ENCODE measurements at regions not wholly inside any gene's neighbourhood (a gene's known extent, or its start where the extent isn't known, plus 50 kb on each side); places are given as distances from the start of the nearest gene placed in this dataset.

DNA sequence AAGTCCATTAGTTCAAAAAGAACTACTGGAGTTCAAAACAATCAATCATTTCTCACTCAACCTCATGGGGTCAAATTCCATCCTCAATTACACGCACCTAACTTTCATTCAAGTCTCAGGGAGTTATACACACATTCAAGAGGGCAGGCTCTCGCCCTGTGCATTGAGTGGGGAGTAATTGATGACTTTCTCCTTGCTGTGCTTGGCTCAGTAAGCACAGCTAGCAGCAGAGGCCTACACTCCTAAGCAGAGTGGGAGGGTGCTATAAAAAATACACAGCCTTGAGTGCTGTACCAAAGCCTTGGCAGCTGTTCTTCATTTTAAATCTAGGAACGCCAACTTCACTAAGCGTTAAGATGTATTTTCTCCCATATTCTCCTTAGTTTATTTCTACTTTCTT is 958.3 kb upstream of the ADGRL3 start:
- H3K27me3 Mint-ChIP-seq (ENCODE audit: unreplicated experiment) = no peaks in the 10 kb centered on the region
- DNase-seq = no peak
- TF ChIP-seq, protein P1, sequence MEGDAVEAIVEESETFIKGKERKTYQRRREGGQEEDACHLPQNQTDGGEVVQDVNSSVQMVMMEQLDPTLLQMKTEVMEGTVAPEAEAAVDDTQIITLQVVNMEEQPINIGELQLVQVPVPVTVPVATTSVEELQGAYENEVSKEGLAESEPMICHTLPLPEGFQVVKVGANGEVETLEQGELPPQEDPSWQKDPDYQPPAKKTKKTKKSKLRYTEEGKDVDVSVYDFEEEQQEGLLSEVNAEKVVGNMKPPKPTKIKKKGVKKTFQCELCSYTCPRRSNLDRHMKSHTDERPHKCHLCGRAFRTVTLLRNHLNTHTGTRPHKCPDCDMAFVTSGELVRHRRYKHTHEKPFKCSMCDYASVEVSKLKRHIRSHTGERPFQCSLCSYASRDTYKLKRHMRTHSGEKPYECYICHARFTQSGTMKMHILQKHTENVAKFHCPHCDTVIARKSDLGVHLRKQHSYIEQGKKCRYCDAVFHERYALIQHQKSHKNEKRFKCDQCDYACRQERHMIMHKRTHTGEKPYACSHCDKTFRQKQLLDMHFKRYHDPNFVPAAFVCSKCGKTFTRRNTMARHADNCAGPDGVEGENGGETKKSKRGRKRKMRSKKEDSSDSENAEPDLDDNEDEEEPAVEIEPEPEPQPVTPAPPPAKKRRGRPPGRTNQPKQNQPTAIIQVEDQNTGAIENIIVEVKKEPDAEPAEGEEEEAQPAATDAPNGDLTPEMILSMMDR (IDR thresholded peaks at IDR 0.05; ENCODE audit: partially characterized antibody, unreplicated experiment) = no peak
- no peak overlapping the region for H3K4me3 Mint-ChIP-seq (ENCODE audit: unreplicated experiment)
- H3K9me3 Mint-ChIP-seq (ENCODE audit: unreplicated experiment) = no peaks in the 10 kb centered on the region
- H3K27ac Mint-ChIP-seq (ENCODE audit: unreplicated experiment) = no peak overlapping the region
- peaks cover 2% of the 10 kb centered on the region for H3K4me1 Mint-ChIP-seq (ENCODE audit: low read depth, unreplicated experiment)
- no peaks in the 10 kb centered on the region for H3K36me3 Mint-ChIP-seq (ENCODE audit: unreplicated experiment)

DNA sequence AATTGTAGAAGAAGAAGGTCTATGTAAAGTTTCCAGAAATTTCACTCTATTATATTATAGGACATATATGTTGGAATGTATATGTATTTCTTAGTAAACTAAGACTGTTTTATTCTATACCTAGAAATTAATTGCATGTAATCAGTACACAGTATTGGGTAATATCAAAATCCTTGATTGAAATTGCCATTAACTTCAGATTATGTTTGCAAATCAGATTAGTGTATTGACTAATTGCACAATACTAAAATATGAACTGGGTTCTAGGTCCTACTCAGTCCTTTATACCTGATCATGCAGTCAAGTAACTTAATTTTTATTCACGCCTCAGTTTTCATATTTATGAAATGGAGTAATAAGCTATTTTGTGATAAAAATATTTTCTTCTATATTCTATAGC is 950.3 kb upstream of the ADGRL3 start:
- no peaks in the 10 kb centered on the region for H3K9me3 Mint-ChIP-seq (ENCODE audit: unreplicated experiment)
- peaks cover 2% of the 10 kb centered on the region for H3K4me1 Mint-ChIP-seq (ENCODE audit: low read depth, unreplicated experiment)
- no peaks in the 10 kb centered on the region for H3K27me3 Mint-ChIP-seq (ENCODE audit: unreplicated experiment)
- TF ChIP-seq, protein P1 (IDR thresholded peaks at IDR 0.05; ENCODE audit: partially characterized antibody, unreplicated experiment) = no peak
- H3K4me3 Mint-ChIP-seq (ENCODE audit: unreplicated experiment) = no peak overlapping the region
- DNase-seq = no peak
- H3K36me3 Mint-ChIP-seq (ENCODE audit: unreplicated experiment) = no peaks in the 10 kb centered on the region
- no peak overlapping the region for H3K27ac Mint-ChIP-seq (ENCODE audit: unreplicated experiment)

DNA sequence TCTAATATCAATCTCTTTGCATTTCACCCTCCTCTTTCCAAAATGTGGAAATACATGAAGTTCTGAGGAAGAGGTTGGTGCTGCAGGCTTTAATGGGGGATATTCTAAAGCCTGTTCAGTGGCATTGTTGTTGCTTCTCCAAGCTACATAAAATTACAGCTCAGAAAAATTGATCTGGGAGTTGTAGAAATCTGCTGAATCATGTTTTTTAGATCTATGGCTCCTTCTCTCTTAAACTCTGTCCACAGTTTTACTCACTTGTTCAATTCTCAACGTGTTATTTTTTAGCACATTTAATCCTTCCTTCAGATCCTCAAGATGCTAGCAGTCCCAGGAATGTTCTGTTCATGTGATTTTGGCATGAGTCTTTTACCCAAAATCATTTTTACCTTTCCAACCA is 949.5 kb upstream of the ADGRL3 start:
- H3K4me3 Mint-ChIP-seq (ENCODE audit: unreplicated experiment) = no peak overlapping the region
- TF ChIP-seq, protein P1 (IDR thresholded peaks at IDR 0.05; ENCODE audit: partially characterized antibody, unreplicated experiment) = no peak
- H3K27ac Mint-ChIP-seq (ENCODE audit: unreplicated experiment) = no peak overlapping the region
- H3K36me3 Mint-ChIP-seq (ENCODE audit: unreplicated experiment) = no peaks in the 10 kb centered on the region
- no peaks in the 10 kb centered on the region for H3K27me3 Mint-ChIP-seq (ENCODE audit: unreplicated experiment)
- H3K4me1 Mint-ChIP-seq (ENCODE audit: low read depth, unreplicated experiment) = no peaks in the 10 kb centered on the region
- H3K9me3 Mint-ChIP-seq (ENCODE audit: unreplicated experiment) = no peaks in the 10 kb centered on the region
- no peak for DNase-seq

DNA sequence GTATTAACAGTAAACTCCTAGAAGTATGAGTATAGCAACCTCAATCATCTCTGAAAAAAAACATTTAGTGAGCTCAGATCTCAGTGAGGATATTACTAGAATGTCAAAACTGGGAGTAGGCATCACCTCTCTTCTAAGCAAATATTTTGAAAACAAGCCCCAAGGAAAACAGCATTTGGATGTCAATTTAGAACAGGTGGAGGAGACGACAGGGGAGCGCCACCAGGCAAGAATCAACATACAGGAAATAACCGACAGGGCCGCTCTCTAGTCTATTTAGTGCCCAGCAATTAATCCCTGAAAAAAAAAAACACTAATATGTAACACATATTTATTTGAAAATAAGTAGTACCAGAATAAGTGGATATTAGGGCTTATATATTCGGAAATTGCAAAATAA is 940.3 kb upstream of the ADGRL3 start:
- H3K4me1 Mint-ChIP-seq (ENCODE audit: low read depth, unreplicated experiment) = no peaks in the 10 kb centered on the region
- TF ChIP-seq, protein P1 (IDR thresholded peaks at IDR 0.05; ENCODE audit: partially characterized antibody, unreplicated experiment) = no peak
- H3K27me3 Mint-ChIP-seq (ENCODE audit: unreplicated experiment) = no peaks in the 10 kb centered on the region
- DNase-seq = no peak
- no peaks in the 10 kb centered on the region for H3K36me3 Mint-ChIP-seq (ENCODE audit: unreplicated experiment)
- H3K27ac Mint-ChIP-seq (ENCODE audit: unreplicated experiment) = no peak overlapping the region
- no peak overlapping the region for H3K4me3 Mint-ChIP-seq (ENCODE audit: unreplicated experiment)
- H3K9me3 Mint-ChIP-seq (ENCODE audit: unreplicated experiment) = no peaks in the 10 kb centered on the region

DNA sequence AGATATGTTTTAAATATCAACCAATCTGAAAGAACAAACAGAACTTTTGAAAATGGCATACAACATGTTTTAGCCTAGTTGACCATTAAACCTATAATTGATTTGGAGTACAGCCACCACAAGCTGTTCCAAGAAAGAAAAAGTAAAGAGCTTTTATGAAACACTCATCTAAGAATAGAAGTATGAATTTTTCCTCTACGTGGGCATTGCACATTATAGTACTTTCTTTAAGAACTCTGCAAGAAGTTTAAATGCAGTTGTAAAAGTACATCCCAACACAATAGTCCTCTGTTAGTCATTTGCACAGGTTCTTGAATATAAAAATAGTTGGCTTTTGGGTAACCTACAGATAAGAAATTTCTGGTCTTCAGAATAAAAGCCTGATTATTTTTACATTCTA is 933.6 kb upstream of the ADGRL3 start:
- Mint-ChIP-seq H3K4me3 (ENCODE audit: unreplicated experiment) (no peak overlapping the region), H3K4me1 (ENCODE audit: low read depth, unreplicated experiment) (no peaks in the 10 kb centered on the region), H3K36me3 (ENCODE audit: unreplicated experiment) (no peaks in the 10 kb centered on the region), H3K27me3 (ENCODE audit: unreplicated experiment) (peaks cover 1% of the 10 kb centered on the region), H3K27ac (ENCODE audit: unreplicated experiment) (no peak overlapping the region), H3K9me3 (ENCODE audit: unreplicated experiment) (no peaks in the 10 kb centered on the region)
- no peak for DNase-seq
- TF ChIP-seq, protein P1 (IDR thresholded peaks at IDR 0.05; ENCODE audit: partially characterized antibody, unreplicated experiment) = no peak
